Right cardiac atrium (tissue), 5 donors: ENCODE measurements at regions not wholly inside any gene's neighbourhood (a gene's known extent, or its start where the extent isn't known, plus 50 kb on each side); places are given as distances from the start of the nearest gene placed in this dataset.
"Not testable (repeated sequence)": the region's sequence is repeated elsewhere in the genome, so short reads cannot be mapped to it uniquely, and the experiment has no call there.

Experiments
- ATAC-seq, 2 donors: fragments of 200-7000 bp; cut with Tn5 transposase; one replicate each; pipeline versions ENCODE4 v1.8.0 to v1.9.1; 2020; ENCODE audit warnings: moderate library complexity in 2 of 2, mild to moderate bottlenecking in 1 of 2
- DNase-seq, 3 donors: peaks; one replicate each; pipeline ENCODE4 v3.0.0-alpha.2; 2020
- H3K27ac ChIP-seq: one replicate; pipeline ENCODE4 v1.5.1; 2013; ENCODE audit warnings: mild to moderate bottlenecking, low read length, control low read depth, moderate library complexity
- H3K27me3 ChIP-seq: one replicate; pipeline ENCODE4 v1.6.1; 2013; ENCODE audit not compliant: control insufficient read depth, insufficient read depth
- H3K4me1 ChIP-seq: one replicate; pipeline ENCODE4 v1.6.1; 2013; ENCODE audit warnings: low read length; ENCODE audit not compliant: control insufficient read depth, insufficient read depth
- H3K4me3 ChIP-seq: one replicate; pipeline ENCODE4 v1.5.1; 2013; ENCODE audit warnings: low read length, control low read depth
- H3K9me3 ChIP-seq: one replicate; pipeline ENCODE4 v1.6.1; 2013; ENCODE audit warnings: low read length; ENCODE audit not compliant: control insufficient read depth
- WGBS: extraction: QIAGEN DNeasy Blood & Tissue Kit; methylation state at CpG from one replicate; pipeline ENCODE4 v1.1.7; 2013; 5-methylcytosine and 5-hydroxymethylcytosine counted together
- intact Hi-C, 4 donors: fragments of 100-400 bp; cut with DNase I; formaldehyde crosslinking; loops; one replicate each; pipeline versions ENCODE4 v1.11.0 to v1.14.0; 2022 to 2023
- donor health status: healthy with polysubstance abuse.
- donor health status: DM: no; HTN: yes; CAD: no.
- donor health status: DM: no; HTN: no; CAD: no.
- donor health status: DM: no; HTN: yes; CAD: no; lungs with severe emphysema.
- donor health status: DM: yes; HTN: yes; CAD: no.

DNA sequence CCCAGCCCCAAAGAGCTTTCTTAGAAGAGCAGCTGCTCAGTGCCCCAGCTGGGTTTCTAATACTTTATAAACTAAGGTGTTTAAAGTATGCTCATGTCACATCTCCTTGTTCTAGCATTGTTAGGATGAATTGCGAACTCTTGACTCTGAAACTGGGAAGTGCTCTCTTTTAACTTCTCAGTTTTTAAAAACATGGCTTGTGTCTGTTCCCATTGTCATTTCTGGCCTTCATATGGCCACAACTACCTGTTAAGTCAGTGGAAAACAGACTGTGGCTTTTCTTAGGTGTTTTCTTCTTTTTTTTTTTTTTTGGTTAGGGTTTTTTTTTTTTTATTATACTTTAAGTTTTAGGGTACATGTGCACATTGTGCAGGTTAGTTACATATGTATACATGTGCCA is 164.7 kb downstream of the KCNRG start:
- ATAC-seq (no peak), DNase-seq (no peak)
- no peaks in the 10 kb centered on the region for H3K4me1 ChIP-seq
- intact Hi-C loops: no loop called here
- H3K9me3 ChIP-seq: no peaks in the 10 kb centered on the region
- WGBS: 92% methylated on average over 1 of the region's 1 CpG
- no peaks in the 10 kb centered on the region for H3K27me3 ChIP-seq
- H3K4me3 ChIP-seq: no peak overlapping the region
- H3K27ac ChIP-seq: no peak overlapping the region

DNA sequence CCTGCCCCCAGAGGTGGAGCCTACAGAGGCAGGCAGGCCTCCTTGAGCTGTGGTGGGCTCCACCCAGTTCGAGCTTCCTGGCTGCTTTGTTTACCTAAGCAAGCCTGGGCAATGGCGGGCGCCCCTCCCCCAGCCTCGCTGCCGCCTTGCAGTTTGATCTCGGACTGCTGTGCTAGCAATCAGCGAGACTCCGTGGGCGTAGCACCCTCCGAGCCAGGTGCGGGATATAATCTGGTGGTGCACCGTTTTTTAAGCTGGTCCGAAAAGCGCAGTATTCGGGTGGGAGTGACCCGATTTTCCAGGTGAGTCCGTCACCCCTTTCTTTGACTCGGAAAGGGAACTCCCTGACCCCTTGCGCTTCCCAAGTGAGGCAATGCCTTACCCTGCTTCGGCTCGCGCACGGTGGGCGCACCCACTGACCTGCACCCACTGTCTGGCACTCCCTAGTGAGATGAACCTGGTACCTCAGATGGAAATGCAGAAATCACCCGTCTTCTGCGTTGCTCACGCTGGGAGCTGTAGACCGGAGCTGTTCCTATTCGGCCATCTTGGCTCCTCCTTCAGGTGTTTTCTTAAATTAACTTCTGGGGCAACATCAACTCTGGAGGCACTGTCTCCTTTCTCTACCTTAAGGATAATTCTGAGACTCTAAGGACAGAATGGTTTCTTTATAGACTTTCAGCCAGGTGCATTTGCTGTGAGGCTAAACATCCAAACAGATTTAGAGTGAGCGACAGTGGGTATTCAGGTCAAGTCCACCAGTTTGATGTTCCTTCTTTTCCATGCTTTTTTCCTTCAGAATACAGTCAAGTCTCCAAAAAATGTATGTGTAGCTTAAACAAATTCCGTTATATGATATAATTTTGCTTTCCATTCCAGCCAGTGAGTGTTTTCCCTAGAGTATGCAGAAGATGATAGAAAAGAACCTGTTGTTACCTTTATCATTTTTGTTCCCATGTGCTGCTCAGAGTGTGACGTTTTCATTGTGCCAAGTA is 170.8 kb downstream of the KCNRG start:
- H3K27ac ChIP-seq, H3K27me3 ChIP-seq, ATAC-seq, H3K9me3 ChIP-seq, DNase-seq, H3K4me3 ChIP-seq, H3K4me1 ChIP-seq, intact Hi-C loops: not testable (repeated sequence)
- 93% methylated on average over 30 of the region's 32 CpGs for WGBS

GRCh38 chr13:50187352-50188029 is 172.2 kb downstream of the KCNRG start:
- Histone ChIP-seq H3K4me3 (no peak overlapping the region), H3K27me3 (no peaks in the 10 kb centered on the region), H3K4me1 (no peaks in the 10 kb centered on the region), H3K9me3 (no peaks in the 10 kb centered on the region), H3K27ac (no peak overlapping the region)
- no peak for DNase-seq
- 94% methylated on average over 3 of the region's 3 CpGs for WGBS
- ATAC-seq: no peak
- intact Hi-C loops: no loop called here

- Histone ChIP-seq H3K27ac (no peak overlapping the region), H3K4me1 (no peaks in the 10 kb centered on the region), H3K4me3 (no peak overlapping the region), H3K9me3 (no peaks in the 10 kb centered on the region), H3K27me3 (no peaks in the 10 kb centered on the region)
- intact Hi-C loops: no loop called here
- no peak for ATAC-seq
- WGBS: 88% methylated on average over 1 of the region's 1 CpG
- no peak for DNase-seq
Measured at GRCh38 chr13:50188696-50189095, 173.5 kb downstream of the KCNRG start.

GRCh38 chr13:50189450-50189849 is 174.2 kb downstream of the KCNRG start:
- 93% methylated on average over 2 of the region's 2 CpGs for WGBS
- Histone ChIP-seq H3K27ac (no peak overlapping the region), H3K27me3 (no peaks in the 10 kb centered on the region), H3K4me3 (no peak overlapping the region), H3K4me1 (no peaks in the 10 kb centered on the region), H3K9me3 (no peaks in the 10 kb centered on the region)
- no peak for DNase-seq
- intact Hi-C loops: no loop called here
- no peak for ATAC-seq

GRCh38 chr13:50191004-50191403 is 175.8 kb downstream of the KCNRG start:
- Histone ChIP-seq H3K27ac (no peak overlapping the region), H3K4me1 (no peaks in the 10 kb centered on the region), H3K27me3 (no peaks in the 10 kb centered on the region), H3K9me3 (no peaks in the 10 kb centered on the region), H3K4me3 (no peak overlapping the region)
- DNase-seq (no peak), ATAC-seq (no peak)
- intact Hi-C loops: no loop called here
- 70% methylated on average over 1 of the region's 1 CpG for WGBS

GRCh38 chr13:50192272-50192813 is 177.1 kb downstream of the KCNRG start:
- Histone ChIP-seq H3K4me3 (no peak overlapping the region), H3K4me1 (no peaks in the 10 kb centered on the region), H3K27me3 (no peaks in the 10 kb centered on the region), H3K9me3 (no peaks in the 10 kb centered on the region), H3K27ac (no peak overlapping the region)
- ATAC-seq: no peak
- 64% methylated on average over 1 of the region's 1 CpG for WGBS
- no peak for DNase-seq
- intact Hi-C loops: no loop called here

GRCh38 chr13:50195045-50195444 is 179.8 kb downstream of the KCNRG start:
- WGBS: 72% methylated on average over 4 of the region's 4 CpGs
- Histone ChIP-seq H3K27me3 (no peaks in the 10 kb centered on the region), H3K27ac (no peak overlapping the region), H3K4me1 (no peaks in the 10 kb centered on the region), H3K9me3 (no peaks in the 10 kb centered on the region), H3K4me3 (no peak overlapping the region)
- intact Hi-C loops: no loop called here
- DNase-seq (no peak), ATAC-seq (no peak)

DNA sequence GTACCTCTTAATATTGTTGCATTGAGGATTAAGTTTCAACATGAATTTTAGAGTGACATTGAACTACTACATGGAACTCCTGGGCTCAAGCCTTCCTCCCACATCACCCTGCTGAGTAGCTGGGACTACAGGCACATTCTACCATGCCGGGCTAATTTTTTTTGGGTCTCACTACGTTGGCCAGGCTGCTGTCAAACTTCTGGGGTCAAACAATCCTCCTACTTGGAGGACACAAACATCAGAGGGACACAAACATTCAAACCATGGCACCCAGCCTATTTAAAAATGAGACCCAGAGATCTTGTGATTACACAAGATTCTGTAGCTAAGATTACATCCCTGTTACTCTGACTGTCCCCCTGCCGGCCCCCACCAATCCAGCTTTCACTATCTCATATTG is 180.9 kb downstream of the KCNRG start:
- intact Hi-C loops: no loop called here
- H3K27ac ChIP-seq: no peak overlapping the region
- H3K9me3 ChIP-seq: no peaks in the 10 kb centered on the region
- peaks cover 3% of the 10 kb centered on the region for H3K4me1 ChIP-seq
- ATAC-seq: no peak
- H3K4me3 ChIP-seq: no peak overlapping the region
- no peaks in the 10 kb centered on the region for H3K27me3 ChIP-seq
- 92% methylated on average over 3 of the region's 3 CpGs for WGBS
- no peak for DNase-seq

DNA sequence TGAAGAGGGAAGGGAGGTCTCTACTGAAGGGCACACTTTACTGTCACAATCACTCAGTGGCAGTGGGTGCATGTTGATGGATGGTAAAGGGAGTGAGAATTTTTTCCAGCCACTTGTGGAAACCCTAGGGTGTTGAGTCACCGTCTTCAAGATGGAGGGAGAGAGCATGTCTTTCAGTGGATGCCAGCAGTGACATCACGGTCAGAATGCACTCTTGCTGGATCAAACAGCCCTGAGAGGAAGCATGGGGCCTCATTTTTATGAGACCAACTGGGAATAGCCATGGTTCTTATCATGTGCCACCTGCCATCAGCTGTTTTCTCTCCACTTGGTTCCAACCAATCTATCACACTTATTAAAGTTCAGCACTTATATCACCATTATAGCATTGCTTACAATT is 182.5 kb downstream of the KCNRG start:
- intact Hi-C loops: no loop called here
- H3K4me3 ChIP-seq: no peak overlapping the region
- WGBS: 61% methylated on average over 2 of the region's 2 CpGs
- no peak overlapping the region for H3K27ac ChIP-seq
- no peak for ATAC-seq
- H3K4me1 ChIP-seq: peaks cover 3% of the 10 kb centered on the region
- H3K27me3 ChIP-seq: no peaks in the 10 kb centered on the region
- DNase-seq: no peak
- H3K9me3 ChIP-seq: no peaks in the 10 kb centered on the region

GRCh38 chr13:50198508-50198907 is 183.3 kb downstream of the KCNRG start:
- DNase-seq: no peak
- Histone ChIP-seq H3K27ac (no peak overlapping the region), H3K9me3 (no peaks in the 10 kb centered on the region), H3K4me3 (no peak overlapping the region), H3K4me1 (peaks cover 3% of the 10 kb centered on the region), H3K27me3 (no peaks in the 10 kb centered on the region)
- 51% methylated on average over 2 of the region's 2 CpGs for WGBS
- peak; percentile 40 to 68 for ATAC-seq
- intact Hi-C loops: no loop called here
